H1 (cell line): ENCODE measurements at regions not wholly inside any gene's neighbourhood (a gene's known extent, or its start where the extent isn't known, plus 50 kb on each side); places are given as distances from the start of the nearest gene placed in this dataset.

ENCODE experiments used
- CTCF ChIA-PET: fragments of 300-600 bp; sonication (Branson Sonifier 250); formaldehyde crosslinking; loops from one replicate; lab custom pipeline; 2021; ENCODE audit not compliant: partially characterized antibody; lab: Charles Lee
- POLR2A ChIA-PET: fragments of 300-600 bp; sonication (Branson Sonifier 250); formaldehyde crosslinking; loops from one replicate; lab custom pipeline; 2021; ENCODE audit warnings: inconsistent platforms; ENCODE audit not compliant: partially characterized antibody; lab: Charles Lee
- DNase-seq, 2 experiments: peaks; one replicate each; pipeline versions ENCODE4 v3.0.0 to v3.0.0-alpha.2; 2010 to 2022; ENCODE audit warnings: low spot score in 2 of 2, low read depth in 1 of 2, mixed read lengths in 1 of 2
- FAIRE-seq: peaks from 2 replicates; lab custom pipeline; 2011; peaks lifted over from hg19 to GRCh38; lab: Jason Lieb, UNC
- H2AFZ ChIP-seq: 2 replicates; pipeline ENCODE4 v1.8.1; 2012; ENCODE audit warnings: low read length, inconsistent platforms
- H2AK5ac ChIP-seq: 2 replicates; pipeline ENCODE4 v1.6.1; 2013; ENCODE audit warnings: low read depth, low read length
- H2BK120ac ChIP-seq: replicated peaks from 2 replicates; pipeline ENCODE3; 2013; ENCODE audit warnings: low read depth, low read length, inconsistent platforms
- H2BK12ac ChIP-seq: 2 replicates; pipeline ENCODE4 v1.6.1; 2013; ENCODE audit warnings: low read depth, low read length
- H2BK15ac ChIP-seq: 2 replicates; pipeline ENCODE4 v1.6.1; 2013; ENCODE audit warnings: low read length
- H2BK20ac ChIP-seq: 2 replicates; pipeline ENCODE4 v1.6.1; 2013; ENCODE audit warnings: low read length
- H2BK5ac ChIP-seq: 2 replicates; pipeline ENCODE4 v1.6.1; 2013; ENCODE audit warnings: low read depth, low read length
- H3K14ac ChIP-seq: 2 replicates; pipeline ENCODE4 v1.6.1; 2013; ENCODE audit warnings: inconsistent platforms; ENCODE audit not compliant: insufficient read length
- H3K18ac ChIP-seq: 2 replicates; pipeline ENCODE4 v1.6.1; 2013; ENCODE audit warnings: low read length; ENCODE audit errors: extremely low read depth
- H3K23ac ChIP-seq: 2 replicates; pipeline ENCODE4 v1.6.1; 2013; ENCODE audit warnings: inconsistent platforms; ENCODE audit not compliant: insufficient read length
- H3K23me2 ChIP-seq: 2 replicates; pipeline ENCODE4 v1.6.1; 2013; ENCODE audit warnings: low read depth, low read length
- H3K27ac ChIP-seq: 2 replicates; pipeline ENCODE4 v1.6.1; 2011; ENCODE audit warnings: low read depth, low read length, inconsistent platforms
- H3K27me3 ChIP-seq, 4 experiments: replicated peaks in 1 of 4; 1 replicate in 1 of 4; 2 replicates in 3 of 4; pipeline versions ENCODE4 v1.6.1 to v1.8.1; 2011 to 2013; ENCODE audit warnings: low read length in 3 of 4, mild to moderate bottlenecking in 3 of 4, inconsistent platforms in 2 of 4, mixed read lengths in 2 of 4, moderate library complexity in 1 of 4; ENCODE audit not compliant: control insufficient read depth in 3 of 4, insufficient read depth in 3 of 4; ENCODE audit errors: extremely low read depth in 1 of 4
- H3K36me3 ChIP-seq, 4 experiments: 2 replicates each; pipeline versions ENCODE4 v1.6.1 to v1.8.1; 2011 to 2013; ENCODE audit warnings: mild to moderate bottlenecking in 4 of 4, low read length in 3 of 4, moderate library complexity in 2 of 4, control low read depth in 1 of 4, inconsistent platforms in 1 of 4; ENCODE audit not compliant: insufficient read depth in 4 of 4, control insufficient read depth in 2 of 4
- H3K4ac ChIP-seq: replicated peaks from 2 replicates; pipeline ENCODE3; 2013; ENCODE audit warnings: low read length, low read depth, mixed read lengths, inconsistent platforms; ENCODE audit not compliant: insufficient read length
- H3K4me1 ChIP-seq, 4 experiments: replicated peaks in 1 of 4; 1 replicate in 1 of 4; 2 replicates in 3 of 4; pipeline versions ENCODE4 v1.6.1 to v1.8.1; 2011 to 2013; ENCODE audit warnings: low read length in 3 of 4, inconsistent platforms in 2 of 4, mixed read lengths in 1 of 4; ENCODE audit not compliant: insufficient read depth in 4 of 4, control insufficient read depth in 3 of 4
- H3K4me2 ChIP-seq, 2 experiments: 2 replicates each; pipeline versions ENCODE4 v1.6.1 to v1.8.1; 2011 to 2013; ENCODE audit warnings: low read depth in 2 of 2, low read length in 2 of 2, control low read depth in 1 of 2, inconsistent platforms in 1 of 2, mild to moderate bottlenecking in 1 of 2; ENCODE audit not compliant: insufficient read depth in 1 of 2
- H3K4me3 ChIP-seq, 4 experiments: fragments of 200-600, 300-600 bp in 1 of 4; sonication (generic), shearing (Covaris generic), sonication (Bioruptor Twin) in 1 of 4; 2 replicates each; pipeline versions ENCODE4 v1.5.1 to v1.8.1; 2011 to 2016; ENCODE audit warnings: low read length in 4 of 4, low read depth in 3 of 4, control low read depth in 2 of 4, inconsistent platforms in 2 of 4, mild to moderate bottlenecking in 2 of 4, mixed read lengths in 1 of 4, moderate library complexity in 1 of 4; ENCODE audit not compliant: insufficient read depth in 2 of 4; ENCODE audit errors: extremely low read depth in 1 of 4
- H3K56ac ChIP-seq: replicated peaks from 2 replicates; pipeline ENCODE3; 2013; ENCODE audit warnings: low read depth, mild to moderate bottlenecking, mixed read lengths, low read length, inconsistent platforms; ENCODE audit not compliant: insufficient read length
- H3K79me1 ChIP-seq: 2 replicates; pipeline ENCODE4 v1.6.1; 2013; ENCODE audit warnings: low read depth, low read length, control low read depth
- H3K79me2 ChIP-seq, 2 experiments: 2 replicates each; pipeline versions ENCODE4 v1.6.1 to v1.8.1; 2012 to 2013; ENCODE audit warnings: low read length in 2 of 2, mild to moderate bottlenecking in 2 of 2, inconsistent platforms in 1 of 2; ENCODE audit not compliant: insufficient read depth in 2 of 2, control insufficient read depth in 1 of 2
- H3K9ac ChIP-seq, 4 experiments: replicated peaks in 1 of 4; 1 replicate in 1 of 4; 2 replicates in 3 of 4; pipeline versions ENCODE4 v1.6.1 to v1.8.1; 2011 to 2013; ENCODE audit warnings: low read depth in 3 of 4, low read length in 3 of 4, control low read depth in 2 of 4, mild to moderate bottlenecking in 2 of 4, moderate library complexity in 2 of 4, inconsistent platforms in 1 of 4; ENCODE audit errors: extremely low read depth in 1 of 4
- H3K9me3 ChIP-seq, 2 experiments: 2 replicates each; pipeline versions ENCODE4 v1.6.1 to v1.8.1; 2012 to 2013; ENCODE audit warnings: mild to moderate bottlenecking in 2 of 2, moderate library complexity in 2 of 2, control low read depth in 1 of 2, inconsistent platforms in 1 of 2, low read depth in 1 of 2, low read length in 1 of 2, mixed read lengths in 1 of 2; ENCODE audit not compliant: insufficient read depth in 2 of 2
- H4K20me1 ChIP-seq, 2 experiments: replicated peaks in 1 of 2; 2 replicates each; pipeline versions ENCODE3 to v1.8.1; 2011 to 2013; ENCODE audit warnings: inconsistent platforms in 2 of 2, low read length in 2 of 2, mild to moderate bottlenecking in 1 of 2; ENCODE audit not compliant: insufficient read depth in 2 of 2, control insufficient read depth in 1 of 2
- H4K5ac ChIP-seq: 2 replicates; pipeline ENCODE4 v1.6.1; 2013; ENCODE audit warnings: low read length, low read depth, mixed read lengths, inconsistent platforms; ENCODE audit not compliant: insufficient read length
- H4K8ac ChIP-seq: 2 replicates; pipeline ENCODE4 v1.8.0; 2013; ENCODE audit warnings: mild to moderate bottlenecking, moderate library complexity, low read length, inconsistent platforms; ENCODE audit not compliant: insufficient read depth; ENCODE audit errors: extremely low read depth
- H4K91ac ChIP-seq: replicated peaks from 2 replicates; pipeline ENCODE3; 2013; ENCODE audit warnings: low read length, mixed read lengths, inconsistent platforms; ENCODE audit not compliant: insufficient read length
- ASH2L ChIP-seq: fragments of 200-600, 300-600 bp; sonication (generic); IDR thresholded peaks from one replicate; pipeline ENCODE4 v1.7.1; 2017; ENCODE audit warnings: low read length
- BACH1 ChIP-seq: IDR thresholded peaks from 2 replicates; pipeline ENCODE4 v1.6.1; 2012; ENCODE audit warnings: low read length, improper control_type of control experiment
- BRCA1 ChIP-seq: IDR thresholded peaks from 2 replicates; pipeline ENCODE4 v1.6.1; 2012; ENCODE audit warnings: low read depth, low read length, improper control_type of control experiment
- CHD2 ChIP-seq: IDR thresholded peaks from 2 replicates; pipeline ENCODE4 v1.6.1; 2012; ENCODE audit warnings: low read length, improper control_type of control experiment
- JUND ChIP-seq: IDR thresholded peaks from 2 replicates; pipeline ENCODE4 v1.6.1; 2011; ENCODE audit warnings: mild to moderate bottlenecking, improper control_type of control experiment, low read length
- NANOG ChIP-seq: IDR thresholded peaks from 2 replicates; pipeline ENCODE4 v1.6.1; 2011; ENCODE audit warnings: low read length, low read depth, mild to moderate bottlenecking, inconsistent platforms; ENCODE audit not compliant: insufficient read depth, poor library complexity, severe bottlenecking
- POLR2A ChIP-seq, 2 experiments: IDR thresholded peaks; 1 replicate in 1 of 2; 2 replicates in 1 of 2; pipeline ENCODE4 v1.6.1; 2011; ENCODE audit warnings: low read depth in 2 of 2, low read length in 2 of 2, mild to moderate bottlenecking in 2 of 2; ENCODE audit errors: control extremely low read depth in 1 of 2
- RAD21 ChIP-seq, 2 experiments: IDR thresholded peaks in 1 of 2; conservative IDR thresholded peaks in 1 of 2; 2 replicates each; pipeline ENCODE4 v1.6.1; 2011; ENCODE audit warnings: low read depth in 2 of 2, low read length in 2 of 2, improper control_type of control experiment in 1 of 2, inconsistent platforms in 1 of 2, mild to moderate bottlenecking in 1 of 2, moderate library complexity in 1 of 2
- SUZ12 ChIP-seq: fragments of 200-600 bp; sonication (generic); IDR thresholded peaks from 2 replicates; pipeline ENCODE4 v1.6.1; 2012; ENCODE audit warnings: mild to moderate bottlenecking, inconsistent platforms, low read length, moderate library complexity, mixed read lengths
- TAF7 ChIP-seq: optimal IDR thresholded peaks from 2 replicates; pipeline ENCODE3; 2011; ENCODE audit warnings: low read depth, mild to moderate bottlenecking, inconsistent platforms, low read length, moderate library complexity, borderline replicate concordance
- WGBS, 2 experiments: shearing (Covaris generic) in 1 of 2; methylation state at CpG; one replicate each; pipeline versions ENCODE4 v1.1.6 to v1.1.7; 2013 to 2015; ENCODE audit warnings: low lambda C conversion rate in 2 of 2, mixed read lengths in 2 of 2, inconsistent platforms in 1 of 2, low coverage in 1 of 2, missing lambda C conversion rate in 1 of 2; ENCODE audit not compliant: insufficient replicate concordance in 2 of 2, insufficient coverage in 1 of 2, insufficient read length in 1 of 2; ENCODE audit errors: extremely low coverage in 1 of 2, missing lambda C conversion rate in 1 of 2; 5-methylcytosine and 5-hydroxymethylcytosine counted together
- TF ChIP-seq, protein P1 (sequence below): IDR thresholded peaks from 2 replicates; pipeline ENCODE4 v1.6.1; 2011; ENCODE audit warnings: low read length, improper control_type of control experiment
- TF ChIP-seq, protein P2 (sequence below): IDR thresholded peaks from 2 replicates; pipeline ENCODE4 v1.6.1; 2012; ENCODE audit warnings: low read length, inconsistent platforms

DNA sequence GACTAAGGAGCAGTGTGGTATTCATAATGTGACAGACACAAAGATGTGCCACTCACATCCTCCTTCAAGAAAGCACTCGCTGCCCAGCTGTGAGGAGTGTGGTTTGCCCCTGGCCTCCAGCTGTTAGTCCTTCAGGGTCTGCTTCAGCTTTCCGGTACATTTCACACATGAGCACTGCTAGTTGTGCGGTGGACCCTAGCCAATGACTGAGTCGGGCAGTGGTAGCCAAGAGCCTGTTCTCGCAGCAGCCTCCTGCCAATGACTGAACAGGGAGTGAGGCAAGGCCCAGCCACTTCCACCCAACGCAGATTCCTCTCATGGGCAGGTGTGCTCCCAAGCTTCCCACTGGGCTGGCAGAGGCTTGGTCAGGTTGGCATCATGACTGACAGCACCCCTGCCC is 254.3 kb downstream of the RBM43 start:
- H4K8ac ChIP-seq, result no peak overlapping the region
- ChIA-PET CTCF (interaction anchor here (1.0 to 1.9 kb wide), 3 partner anchors 12 to 43 kb away, joined by 3 to 7 read pairs (median 5); no protein-coding TSS in a partner anchor), POLR2A (no interaction called here)
- 91% methylated on average over 6 of the region's 6 CpGs; no CpG with 5 or more reads in 1 of the 2 experiments for WGBS, 2 experiments
- no peak overlapping the region for H3K14ac ChIP-seq
- no peak overlapping the region for H3K4me3 ChIP-seq
- no peak overlapping the region for H3K18ac ChIP-seq
- H3K23ac ChIP-seq, result no peak overlapping the region
- no peaks in the 10 kb centered on the region for H3K27me3 ChIP-seq
- H2BK5ac ChIP-seq, result peak overlapping the region; percentile 53; the same call in 1 of the 2 replicates
- H3K36me3 ChIP-seq, result no peaks in the 10 kb centered on the region
- H3K79me2 ChIP-seq, result no peaks in the 10 kb centered on the region
- H3K4me1 ChIP-seq, result no peaks in the 10 kb centered on the region
- no peak overlapping the region for H2AFZ ChIP-seq
- FAIRE-seq (no peak), DNase-seq (no peak)
- no peak overlapping the region; a peak in 1 of 7 replicates for H3K9ac ChIP-seq
- H4K20me1 ChIP-seq, result no peaks in the 10 kb centered on the region
- no peak overlapping the region for H3K56ac ChIP-seq
- H3K9me3 ChIP-seq, result no peaks in the 10 kb centered on the region
- no peak overlapping the region for H3K27ac ChIP-seq
- no peaks in the 10 kb centered on the region for H3K79me1 ChIP-seq
- peak overlapping the region; percentile 68; the same call in 1 of the 2 replicates for H2BK12ac ChIP-seq
- no peaks in the 10 kb centered on the region for H3K23me2 ChIP-seq
- no peak overlapping the region for H2BK120ac ChIP-seq
- no peak overlapping the region for H2AK5ac ChIP-seq
- H3K4me2 ChIP-seq, result no peak overlapping the region
- H2BK20ac ChIP-seq, result peak overlapping the region; percentile 49; the same call in 1 of the 2 replicates
- no peak overlapping the region for H4K5ac ChIP-seq
- no peak overlapping the region for H4K91ac ChIP-seq
- 0 out of 2 replicates have a peak overlapping the region, but pooled peaks have one; percentile 85 for H2BK15ac ChIP-seq
- H3K4ac ChIP-seq, result no peak overlapping the region
- TF ChIP-seq, protein P1, sequence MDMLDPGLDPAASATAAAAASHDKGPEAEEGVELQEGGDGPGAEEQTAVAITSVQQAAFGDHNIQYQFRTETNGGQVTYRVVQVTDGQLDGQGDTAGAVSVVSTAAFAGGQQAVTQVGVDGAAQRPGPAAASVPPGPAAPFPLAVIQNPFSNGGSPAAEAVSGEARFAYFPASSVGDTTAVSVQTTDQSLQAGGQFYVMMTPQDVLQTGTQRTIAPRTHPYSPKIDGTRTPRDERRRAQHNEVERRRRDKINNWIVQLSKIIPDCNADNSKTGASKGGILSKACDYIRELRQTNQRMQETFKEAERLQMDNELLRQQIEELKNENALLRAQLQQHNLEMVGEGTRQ, result no peak
- TF ChIP-seq, protein P2, sequence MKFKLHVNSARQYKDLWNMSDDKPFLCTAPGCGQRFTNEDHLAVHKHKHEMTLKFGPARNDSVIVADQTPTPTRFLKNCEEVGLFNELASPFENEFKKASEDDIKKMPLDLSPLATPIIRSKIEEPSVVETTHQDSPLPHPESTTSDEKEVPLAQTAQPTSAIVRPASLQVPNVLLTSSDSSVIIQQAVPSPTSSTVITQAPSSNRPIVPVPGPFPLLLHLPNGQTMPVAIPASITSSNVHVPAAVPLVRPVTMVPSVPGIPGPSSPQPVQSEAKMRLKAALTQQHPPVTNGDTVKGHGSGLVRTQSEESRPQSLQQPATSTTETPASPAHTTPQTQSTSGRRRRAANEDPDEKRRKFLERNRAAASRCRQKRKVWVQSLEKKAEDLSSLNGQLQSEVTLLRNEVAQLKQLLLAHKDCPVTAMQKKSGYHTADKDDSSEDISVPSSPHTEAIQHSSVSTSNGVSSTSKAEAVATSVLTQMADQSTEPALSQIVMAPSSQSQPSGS, result no peak
- no peak for TF ChIP-seq JUND
- no peak for TF ChIP-seq NANOG
- TF ChIP-seq ASH2L, result no peak
- TF ChIP-seq RAD21 (IDR thresholded peaks at IDR 0.05 in 1 of 2, conservative IDR thresholded peaks at IDR 0.05 in 1 of 2; ENCODE audit: low read depth in 2 of 2, low read length in 2 of 2), result no peak
- no peak for TF ChIP-seq CHD2
- TF ChIP-seq TAF7, result no peak
- TF ChIP-seq BRCA1, result no peak
- TF ChIP-seq POLR2A (IDR thresholded peaks at IDR 0.05; ENCODE audit: control extremely low read depth in 1 of 2, low read depth in 2 of 2, low read length in 2 of 2), result no peak
- TF ChIP-seq BACH1, result no peak
- no peak for TF ChIP-seq SUZ12
